B cell (primary cell): ENCODE measurements at regions not wholly inside any gene's neighbourhood (a gene's known extent, or its start where the extent isn't known, plus 50 kb on each side); places are given as distances from the start of the nearest gene placed in this dataset.

ENCODE experiments used
- ATAC-seq: fragments of 200-7000 bp; cut with Tn5 transposase; one replicate; pipeline ENCODE4 v1.10.0; 2021; ENCODE audit warnings: low read depth, mild to moderate bottlenecking, moderate number of reproducible peaks, moderate library complexity
- CTCF ChIA-PET: fragments of 350-600 bp; sonication (Branson Sonifier 250); formaldehyde crosslinking; loops from one replicate; lab custom pipeline; 2021; ENCODE audit warnings: antibody characterized with exemption, inconsistent platforms; lab: Charles Lee
- POLR2A ChIA-PET: fragments of 350-600 bp; sonication (Branson Sonifier 250); formaldehyde crosslinking; loops from one replicate; lab custom pipeline; 2021; ENCODE audit warnings: antibody characterized with exemption; lab: Charles Lee
- DNase-seq: peaks from one replicate; pipeline ENCODE4 v3.0.0; 2013
- H2AFZ ChIP-seq: 2 replicates; pipeline ENCODE4 v1.6.1; 2012; ENCODE audit warnings: mild to moderate bottlenecking, low read depth, low read length; ENCODE audit not compliant: insufficient read depth, poor library complexity, severe bottlenecking
- H3K27ac ChIP-seq, 2 donors: 1 replicate in 1 of 2; 2 replicates in 1 of 2; pipeline ENCODE4 v1.5.1; 2012 to 2013; ENCODE audit warnings: low read length in 2 of 2, mild to moderate bottlenecking in 2 of 2, moderate library complexity in 1 of 2
- H3K27me3 ChIP-seq, 4 experiments: fragments of 200-600 bp in 1 of 4; sonication (generic) in 1 of 4; replicated peaks in 1 of 4; 1 replicate in 2 of 4; 2 replicates in 2 of 4; pipeline versions ENCODE4 v1.6.1 to v1.7.0; 2013 to 2016; ENCODE audit warnings: low read length in 3 of 4, mild to moderate bottlenecking in 2 of 4, mixed read lengths in 1 of 4, moderate library complexity in 1 of 4; ENCODE audit not compliant: insufficient read depth in 4 of 4, control insufficient read depth in 3 of 4; ENCODE audit errors: control extremely low read depth in 1 of 4
- H3K36me3 ChIP-seq, 2 experiments: replicated peaks in 1 of 2; 1 replicate in 1 of 2; 2 replicates in 1 of 2; pipeline versions ENCODE4 v1.6.1 to v1.7.1; 2013; ENCODE audit warnings: low read length in 1 of 2; ENCODE audit not compliant: insufficient read depth in 2 of 2, control insufficient read depth in 1 of 2; ENCODE audit errors: control extremely low read depth in 1 of 2, extremely low read depth in 1 of 2
- H3K4me1 ChIP-seq, 2 donors: fragments of 200-600 bp in 1 of 2; sonication (generic) in 1 of 2; 1 replicate in 1 of 2; 2 replicates in 1 of 2; pipeline versions ENCODE4 v1.5.1 to v1.6.1; 2013 to 2017; ENCODE audit warnings: low read length in 2 of 2; ENCODE audit not compliant: control insufficient read depth in 2 of 2, insufficient read depth in 2 of 2
- H3K4me2 ChIP-seq: replicated peaks from 2 replicates; pipeline ENCODE3; 2012; ENCODE audit warnings: mild to moderate bottlenecking, low read depth, low read length; ENCODE audit not compliant: poor library complexity, severe bottlenecking
- H3K4me3 ChIP-seq, 5 experiments: fragments of 200-600 bp in 1 of 5; sonication (generic) in 1 of 5; 1 replicate in 3 of 5; 2 replicates in 2 of 5; pipeline versions ENCODE4 v1.5.1 to v1.7.0; 2011 to 2016; ENCODE audit warnings: low read length in 4 of 5, mild to moderate bottlenecking in 4 of 5, low read depth in 2 of 5, control low read depth in 1 of 5, moderate library complexity in 1 of 5; ENCODE audit not compliant: insufficient read depth in 1 of 5; ENCODE audit errors: control extremely low read depth in 1 of 5, extremely low read depth in 1 of 5
- H3K79me2 ChIP-seq: fragments of 200-600 bp; sonication (generic); one replicate; pipeline ENCODE4 v1.6.0; 2016; ENCODE audit warnings: low read length; ENCODE audit not compliant: control insufficient read depth, insufficient read depth
- H3K9ac ChIP-seq: fragments of 200-600 bp; sonication (generic); 2 replicates; pipeline ENCODE4 v1.6.1; 2017; ENCODE audit warnings: mild to moderate bottlenecking, low read length, moderate library complexity
- H3K9me3 ChIP-seq, 3 donors: one replicate each; pipeline versions ENCODE4 v1.6.1 to v1.7.1; 2013; ENCODE audit warnings: low read length in 2 of 3; ENCODE audit not compliant: control insufficient read depth in 2 of 3, insufficient read depth in 1 of 3; ENCODE audit errors: control extremely low read depth in 1 of 3
- H4K20me1 ChIP-seq: 2 replicates; pipeline ENCODE4 v1.6.0; 2012; ENCODE audit warnings: mild to moderate bottlenecking, low read length; ENCODE audit not compliant: insufficient read depth, control insufficient read depth, poor library complexity, severe bottlenecking
- H3K27ac Mint-ChIP-seq: one replicate; pipeline ENCODE4 v1.8.0; 2021; ENCODE audit warnings: mixed read lengths
- H3K27me3 Mint-ChIP-seq: one replicate; pipeline ENCODE4 v1.8.0; 2021; ENCODE audit warnings: mixed read lengths
- H3K4me1 Mint-ChIP-seq: one replicate; pipeline ENCODE4 v1.8.0; 2021; ENCODE audit warnings: mixed read lengths
- H3K4me3 Mint-ChIP-seq: one replicate; pipeline ENCODE4 v1.8.0; 2021; ENCODE audit warnings: mixed read lengths
- H3K9me3 Mint-ChIP-seq: one replicate; pipeline ENCODE4 v1.8.0; 2022; ENCODE audit warnings: mixed read lengths; ENCODE audit not compliant: insufficient read depth
- EZH2 ChIP-seq: IDR thresholded peaks from 2 replicates; pipeline ENCODE4 v1.6.1; 2012; ENCODE audit warnings: borderline replicate concordance, low read depth, mild to moderate bottlenecking, moderate library complexity, low read length; ENCODE audit not compliant: insufficient read depth, poor library complexity, severe bottlenecking
- WGBS: methylation state at CpG from one replicate; pipeline ENCODE4 v1.1.5; 2013; ENCODE audit warnings: missing lambda C conversion rate; ENCODE audit not compliant: insufficient coverage; 5-methylcytosine and 5-hydroxymethylcytosine counted together
- intact Hi-C: fragments of 100-400 bp; cut with micrococcal nuclease; formaldehyde crosslinking; loops from one replicate; pipeline ENCODE4 v1.10.0; 2022
- TF ChIP-seq, protein P1 (sequence below): fragments of 200-600 bp; IDR thresholded peaks from one replicate; pipeline ENCODE4 v1.8.0; 2022; ENCODE audit warnings: antibody characterized with exemption, mild to moderate bottlenecking

GRCh38 chr2:9772999-9773902 lies 70.0 kb upstream of the TAF1B start:
- CTCF ChIA-PET, result interaction anchor here (2.1 kb wide), 1 partner anchor 9 kb away, joined by 6 read pairs; no protein-coding TSS in a partner anchor
- TF ChIP-seq, protein P1, sequence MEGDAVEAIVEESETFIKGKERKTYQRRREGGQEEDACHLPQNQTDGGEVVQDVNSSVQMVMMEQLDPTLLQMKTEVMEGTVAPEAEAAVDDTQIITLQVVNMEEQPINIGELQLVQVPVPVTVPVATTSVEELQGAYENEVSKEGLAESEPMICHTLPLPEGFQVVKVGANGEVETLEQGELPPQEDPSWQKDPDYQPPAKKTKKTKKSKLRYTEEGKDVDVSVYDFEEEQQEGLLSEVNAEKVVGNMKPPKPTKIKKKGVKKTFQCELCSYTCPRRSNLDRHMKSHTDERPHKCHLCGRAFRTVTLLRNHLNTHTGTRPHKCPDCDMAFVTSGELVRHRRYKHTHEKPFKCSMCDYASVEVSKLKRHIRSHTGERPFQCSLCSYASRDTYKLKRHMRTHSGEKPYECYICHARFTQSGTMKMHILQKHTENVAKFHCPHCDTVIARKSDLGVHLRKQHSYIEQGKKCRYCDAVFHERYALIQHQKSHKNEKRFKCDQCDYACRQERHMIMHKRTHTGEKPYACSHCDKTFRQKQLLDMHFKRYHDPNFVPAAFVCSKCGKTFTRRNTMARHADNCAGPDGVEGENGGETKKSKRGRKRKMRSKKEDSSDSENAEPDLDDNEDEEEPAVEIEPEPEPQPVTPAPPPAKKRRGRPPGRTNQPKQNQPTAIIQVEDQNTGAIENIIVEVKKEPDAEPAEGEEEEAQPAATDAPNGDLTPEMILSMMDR, result no peak
- no peak for TF ChIP-seq EZH2
- H3K9me3 Mint-ChIP-seq, result no peaks in the 10 kb centered on the region

DNA sequence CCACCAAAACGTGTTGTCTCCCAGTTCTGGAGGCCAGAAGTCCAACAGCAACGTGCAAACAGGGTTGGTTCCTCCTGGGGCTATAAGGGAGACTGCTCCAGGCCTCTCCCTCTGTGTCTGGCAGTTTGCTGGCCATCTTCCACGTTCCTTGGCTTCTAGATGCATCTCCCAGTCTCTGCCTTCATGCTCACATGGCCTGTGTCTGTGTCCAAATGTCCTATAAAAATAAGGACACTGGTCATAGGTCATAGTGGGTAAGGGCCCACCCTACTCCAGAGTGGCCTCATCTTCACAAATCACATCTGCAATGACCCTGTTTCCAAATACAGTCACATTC lies 69.4 kb upstream of the TAF1B start:
- no peak for ATAC-seq
- Mint-ChIP-seq H3K4me3 (no peak overlapping the region), H3K27me3 (peaks cover 7% of the 10 kb centered on the region), H3K9me3 (no peaks in the 10 kb centered on the region), H3K4me1 (peaks cover 6% of the 10 kb centered on the region), H3K27ac (no peak overlapping the region)
- Histone ChIP-seq H4K20me1 (no peaks in the 10 kb centered on the region), H3K9me3 (peaks cover 0 to 7% (median 0%) of the 10 kb centered on the region in 3 donors), H3K79me2 (no peaks in the 10 kb centered on the region), H3K4me3 (no peak overlapping the region), H3K9ac (no peak overlapping the region), H2AFZ (no peak overlapping the region), H3K27ac (no peak overlapping the region), H3K4me1 (peaks cover 6% of the 10 kb centered on the region in 2 donors), H3K27me3 (peaks cover 0 to 4% (median 1%) of the 10 kb centered on the region in 4 experiments), H3K36me3 (no peaks in the 10 kb centered on the region), H3K4me2 (no peak overlapping the region)
- WGBS, result 72% methylated on average over 2 of the region's 3 CpGs
- DNase-seq, result no peak
- ChIA-PET POLR2A (no interaction called here), CTCF (no interaction called here)
- intact Hi-C loops, result no loop called here
- TF ChIP-seq, protein P1, result no peak
- no peak for TF ChIP-seq EZH2

More at GRCh38 chr2:9772999-9773902, 70.0 kb upstream of the TAF1B start:
- H3K4me1 ChIP-seq, result peaks cover 9 to 11% of the 10 kb centered on the region in 2 donors
- H3K9ac ChIP-seq, result no peak overlapping the region
- ATAC-seq, result no peak
- WGBS, result 90% methylated on average over 20 of the region's 23 CpGs
- Mint-ChIP-seq H3K27ac (no peak overlapping the region), H3K4me1 (peaks cover 12% of the 10 kb centered on the region), H3K4me3 (no peak overlapping the region), H3K27me3 (peaks cover 11% of the 10 kb centered on the region)
- no peak overlapping the region for H3K27ac ChIP-seq
- no peak overlapping the region for H2AFZ ChIP-seq
- H3K27me3 ChIP-seq, result peaks cover 0 to 9% (median 2%) of the 10 kb centered on the region in 4 experiments
- H3K36me3 ChIP-seq, result no peaks in the 10 kb centered on the region
- H3K4me3 ChIP-seq, result no peak overlapping the region
- DNase-seq, result no peak
- intact Hi-C loops, result no loop called here
- POLR2A ChIA-PET, result no interaction called here
- H3K9me3 ChIP-seq, result peaks cover 0 to 7% (median 0%) of the 10 kb centered on the region in 3 donors
- no peaks in the 10 kb centered on the region for H3K79me2 ChIP-seq
- H4K20me1 ChIP-seq, result no peaks in the 10 kb centered on the region
- no peak overlapping the region for H3K4me2 ChIP-seq
